ENCODE measurements at regions not wholly inside any gene's neighbourhood (a gene's known extent, or its start where the extent isn't known, plus 50 kb on each side); places are given as distances from the start of the nearest gene placed in this dataset.

GRCh38 chr1:178020968-178021640 is 51.2 kb upstream of the SEC16B start:
- Histone ChIP-seq H3K4me3 (ENCODE audit: low read depth, low read length) (no peak overlapping the region), H3K27me3 (ENCODE audit: control insufficient read depth, insufficient read depth, low read length) (no peaks in the 10 kb centered on the region), H3K36me3 (ENCODE audit: control insufficient read depth, insufficient read depth, low read length) (no peaks in the 10 kb centered on the region)
- no peak for TF ChIP-seq CTCF (IDR thresholded peaks at IDR 0.05; ENCODE audit: insufficient read depth, low read length, poor library complexity, severe bottlenecking)
- no peak for DNase-seq (ENCODE audit: low read depth)

GRCh38 chr1:178021950-178022349 is 52.1 kb upstream of the SEC16B start:
- Histone ChIP-seq H3K27me3 (ENCODE audit: control insufficient read depth, insufficient read depth, low read length) (no peaks in the 10 kb centered on the region), H3K36me3 (ENCODE audit: control insufficient read depth, insufficient read depth, low read length) (no peaks in the 10 kb centered on the region), H3K4me3 (ENCODE audit: low read depth, low read length) (no peak overlapping the region)
- DNase-seq (ENCODE audit: low read depth) = no peak
- no peak for TF ChIP-seq CTCF (IDR thresholded peaks at IDR 0.05; ENCODE audit: insufficient read depth, low read length, poor library complexity, severe bottlenecking)

- no peak for TF ChIP-seq CTCF (IDR thresholded peaks at IDR 0.05; ENCODE audit: insufficient read depth, low read length, poor library complexity, severe bottlenecking)
- H3K27me3 ChIP-seq (ENCODE audit: control insufficient read depth, insufficient read depth, low read length) = no peaks in the 10 kb centered on the region
- no peaks in the 10 kb centered on the region for H3K36me3 ChIP-seq (ENCODE audit: control insufficient read depth, insufficient read depth, low read length)
- no peak overlapping the region for H3K4me3 ChIP-seq (ENCODE audit: low read depth, low read length)
- DNase-seq (ENCODE audit: low read depth) = no peak
Observed at GRCh38 chr1:178023181-178023618, 53.3 kb upstream of the SEC16B start.

DNA sequence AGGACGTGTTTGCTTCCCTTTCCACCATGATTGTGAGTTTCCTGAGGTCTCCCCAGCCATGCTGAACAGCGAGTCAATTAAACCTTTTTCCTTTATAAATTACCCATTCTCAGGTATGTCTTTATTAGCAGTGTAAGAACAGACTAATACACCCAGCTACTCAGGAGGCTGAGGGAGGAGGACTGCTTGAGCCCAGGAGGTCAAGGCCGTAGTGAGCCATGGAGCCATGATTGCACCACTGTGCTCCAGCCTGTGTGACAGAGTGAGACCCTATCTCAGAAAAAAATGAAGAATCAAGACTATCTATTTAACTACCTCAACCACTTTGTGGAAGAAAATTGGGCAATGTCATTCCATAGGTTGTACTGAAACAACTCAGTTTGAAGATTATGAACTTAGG is 54.6 kb upstream of the SEC16B start:
- TF ChIP-seq CTCF (IDR thresholded peaks at IDR 0.05; ENCODE audit: insufficient read depth, low read length, poor library complexity, severe bottlenecking) = no peak
- Histone ChIP-seq H3K4me3 (ENCODE audit: low read depth, low read length) (no peak overlapping the region), H3K27me3 (ENCODE audit: control insufficient read depth, insufficient read depth, low read length) (no peaks in the 10 kb centered on the region), H3K36me3 (ENCODE audit: control insufficient read depth, insufficient read depth, low read length) (no peaks in the 10 kb centered on the region)
- no peak for DNase-seq (ENCODE audit: low read depth)

GRCh38 chr1:178025613-178026356 is 55.9 kb upstream of the SEC16B start:
- Histone ChIP-seq H3K36me3 (ENCODE audit: control insufficient read depth, insufficient read depth, low read length) (no peaks in the 10 kb centered on the region), H3K27me3 (ENCODE audit: control insufficient read depth, insufficient read depth, low read length) (no peaks in the 10 kb centered on the region), H3K4me3 (ENCODE audit: low read depth, low read length) (no peak overlapping the region)
- TF ChIP-seq CTCF (IDR thresholded peaks at IDR 0.05; ENCODE audit: insufficient read depth, low read length, poor library complexity, severe bottlenecking) = no peak
- DNase-seq (ENCODE audit: low read depth) = no peak
